HG03520 (cell line): ENCODE measurements at regions not wholly inside any gene's neighbourhood (a gene's known extent, or its start where the extent isn't known, plus 50 kb on each side); places are given as distances from the start of the nearest gene placed in this dataset.
"Not testable (repeated sequence)": the region's sequence is repeated elsewhere in the genome, so short reads cannot be mapped to it uniquely, and the experiment has no call there.

ENCODE experiments used
- ATAC-seq: cut with Tn5 transposase; IDR thresholded peaks from one replicate; pipeline ENCODE4 v1.9.1; 2021; ENCODE audit warnings: mild to moderate bottlenecking, moderate library complexity; ENCODE audit not compliant: unreplicated experiment

GRCh38 chr2:81093031-81093430 lies 788.5 kb upstream of the LRRTM1 start:
- no peak for ATAC-seq

GRCh38 chr2:81087646-81088045 lies 783.1 kb upstream of the LRRTM1 start:
- ATAC-seq, result no peak

GRCh38 chr2:81084101-81084500 lies 779.5 kb upstream of the LRRTM1 start:
- no peak for ATAC-seq

- ATAC-seq, result no peak
These were observed 774.1 kb upstream of the LRRTM1 start for GRCh38 chr2:81078631-81079030.

GRCh38 chr2:81078102-81078501 lies 773.5 kb upstream of the LRRTM1 start:
- no peak for ATAC-seq

- ATAC-seq, result no peak
These were observed 772.8 kb upstream of the LRRTM1 start for GRCh38 chr2:81077396-81077795.

- ATAC-seq, result no peak
These were observed 768.9 kb upstream of the LRRTM1 start for GRCh38 chr2:81073412-81073811.

GRCh38 chr2:81068144-81068543 lies 763.6 kb upstream of the LRRTM1 start:
- ATAC-seq, result no peak

GRCh38 chr2:81061016-81061415 lies 756.5 kb upstream of the LRRTM1 start:
- no peak for ATAC-seq

- ATAC-seq, result no peak
These were observed 746.1 kb upstream of the LRRTM1 start for GRCh38 chr2:81050580-81051095.

- ATAC-seq, result no peak
These were observed 739.1 kb upstream of the LRRTM1 start for GRCh38 chr2:81043681-81044080.

- ATAC-seq, result no peak
These were observed 702.6 kb upstream of the LRRTM1 start for GRCh38 chr2:81007104-81007503.

- no peak for ATAC-seq
These were observed 698.4 kb upstream of the LRRTM1 start for GRCh38 chr2:81002906-81003305.

GRCh38 chr2:80987466-80987865 lies 682.9 kb upstream of the LRRTM1 start:
- no peak for ATAC-seq

- ATAC-seq, result no peak
These were observed 665.3 kb upstream of the LRRTM1 start for GRCh38 chr2:80969900-80970299.

- ATAC-seq, result no peak
These were observed 663.9 kb upstream of the LRRTM1 start for GRCh38 chr2:80968450-80968849.

GRCh38 chr2:80947601-80948130 lies 643.1 kb upstream of the LRRTM1 start:
- ATAC-seq, result no peak

- ATAC-seq, result no peak
These were observed 638.9 kb upstream of the LRRTM1 start for GRCh38 chr2:80943487-80943886.

GRCh38 chr2:80942766-80943165 lies 638.2 kb upstream of the LRRTM1 start:
- no peak for ATAC-seq

GRCh38 chr2:80938463-80938862 lies 633.9 kb upstream of the LRRTM1 start:
- ATAC-seq, result no peak

GRCh38 chr2:80931820-80932219 lies 627.3 kb upstream of the LRRTM1 start:
- ATAC-seq, result not testable (repeated sequence)

GRCh38 chr2:80930777-80931176 lies 626.2 kb upstream of the LRRTM1 start:
- no peak for ATAC-seq

GRCh38 chr2:80926168-80926567 lies 621.6 kb upstream of the LRRTM1 start:
- no peak for ATAC-seq
